NB4 (cell line): ENCODE measurements at regions not wholly inside any gene's neighbourhood (a gene's known extent, or its start where the extent isn't known, plus 50 kb on each side); places are given as distances from the start of the nearest gene placed in this dataset.

Source experiments
- DNase-seq: peaks from one replicate; pipeline ENCODE4 v3.0.0; 2010; ENCODE audit warnings: low read depth
- H3K4me3 ChIP-seq: one replicate; pipeline ENCODE4 v1.5.1; 2011; ENCODE audit warnings: mild to moderate bottlenecking, low read depth, low read length, moderate library complexity
- CTCF ChIP-seq: IDR thresholded peaks from one replicate; pipeline ENCODE4 v1.5.1; 2012; ENCODE audit warnings: low read depth, low read length
- MAX ChIP-seq: IDR thresholded peaks from 2 replicates; pipeline ENCODE4 v1.6.1; 2011; ENCODE audit warnings: low read depth, low read length
- MYC ChIP-seq: IDR thresholded peaks from 2 replicates; pipeline ENCODE4 v1.6.1; 2011; ENCODE audit warnings: low read depth, low read length
- POLR2A ChIP-seq: IDR thresholded peaks from 2 replicates; pipeline ENCODE4 v1.6.1; 2011; ENCODE audit warnings: mild to moderate bottlenecking; ENCODE audit not compliant: insufficient read length; ENCODE audit errors: extremely low read depth

GRCh38 chrX:42089031-42089430 lies 165.7 kb upstream of the CASK start:
- DNase-seq = no peak
- no peak overlapping the region for H3K4me3 ChIP-seq
- TF ChIP-seq POLR2A (no peak), MAX (no peak)

- TF ChIP-seq MAX (no peak), MYC (no peak), POLR2A (no peak), CTCF (no peak)
- no peak overlapping the region for H3K4me3 ChIP-seq
- no peak for DNase-seq
Measured at GRCh38 chrX:42087960-42088359, 164.6 kb upstream of the CASK start.

GRCh38 chrX:42085836-42086235 lies 162.5 kb upstream of the CASK start:
- H3K4me3 ChIP-seq = no peak overlapping the region
- TF ChIP-seq CTCF (no peak), MYC (no peak), POLR2A (no peak), MAX (no peak)
- DNase-seq = no peak

- no peak for TF ChIP-seq MAX
- no peak for TF ChIP-seq CTCF
- TF ChIP-seq MYC = no peak
- no peak for TF ChIP-seq POLR2A
- DNase-seq = no peak
- H3K4me3 ChIP-seq = no peak overlapping the region
Measured at GRCh38 chrX:42079968-42080367, 156.6 kb upstream of the CASK start.

- TF ChIP-seq POLR2A (no peak), MAX (no peak), CTCF (no peak), MYC (no peak)
- DNase-seq = no peak
- H3K4me3 ChIP-seq = no peak overlapping the region
Measured at GRCh38 chrX:42077675-42078074, 154.3 kb upstream of the CASK start.

- no peak for TF ChIP-seq CTCF
- TF ChIP-seq MAX = no peak
- TF ChIP-seq POLR2A = no peak
- no peak for TF ChIP-seq MYC
- H3K4me3 ChIP-seq = no peak overlapping the region
- no peak for DNase-seq
Measured at GRCh38 chrX:42075032-42075431, 151.7 kb upstream of the CASK start.
